ENCODE measurements at regions not wholly inside any gene's neighbourhood (a gene's known extent, or its start where the extent isn't known, plus 50 kb on each side); places are given as distances from the start of the nearest gene placed in this dataset.
"Not testable (repeated sequence)": the region's sequence is repeated elsewhere in the genome, so short reads cannot be mapped to it uniquely, and the experiment has no call there.

DNA sequence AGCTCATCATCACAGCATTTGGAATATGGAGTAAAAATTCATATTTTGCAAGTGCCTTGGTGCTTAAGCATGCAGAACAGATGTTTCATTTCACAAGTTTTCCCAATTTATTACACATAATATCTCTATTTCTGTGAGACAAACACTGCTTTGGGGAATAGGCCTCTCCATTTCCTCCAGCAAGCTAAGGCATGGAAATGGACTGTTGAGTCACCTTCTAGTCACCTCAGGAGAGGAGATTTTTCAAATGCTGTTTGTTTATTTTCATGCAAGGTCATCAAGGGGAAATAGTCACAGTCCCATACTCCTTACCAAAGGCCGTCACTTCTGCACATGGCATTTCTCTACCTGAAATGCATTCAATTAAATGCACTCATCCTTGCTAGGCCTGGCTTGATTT is 57.4 kb upstream of the NUTM2D start:
- DNase-seq, result not testable (repeated sequence)

DNA sequence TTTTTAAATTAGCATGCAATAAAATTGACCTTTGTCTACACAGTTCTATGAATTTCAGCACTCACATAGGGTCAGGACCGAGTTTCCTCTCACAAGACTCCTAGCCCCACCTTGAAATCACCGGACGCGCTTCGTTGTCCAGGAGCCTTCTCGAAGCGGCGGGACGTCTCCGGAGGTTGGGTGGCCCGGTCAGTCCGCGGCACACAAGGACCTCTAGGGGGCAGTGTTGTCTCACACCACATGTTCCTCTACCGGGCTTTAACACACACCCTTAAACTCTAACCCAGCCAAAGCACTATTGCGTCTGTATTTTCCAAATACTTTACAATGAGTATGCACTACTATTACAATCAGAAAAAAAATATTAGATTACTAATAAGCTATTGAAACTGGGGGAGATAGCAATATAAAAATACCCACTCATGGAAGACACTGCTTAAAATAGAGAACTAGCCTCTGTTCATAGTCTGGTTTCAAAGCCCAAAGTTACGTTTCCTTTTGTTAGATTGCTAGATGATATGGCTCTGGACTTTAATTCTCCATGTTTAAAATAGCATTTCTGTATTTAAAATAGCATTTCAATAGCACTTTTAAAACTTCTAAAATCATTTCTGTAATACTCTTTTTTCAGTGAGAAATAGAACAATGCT is 56.0 kb upstream of the NUTM2D start:
- peak; percentile 51 for DNase-seq

DNA sequence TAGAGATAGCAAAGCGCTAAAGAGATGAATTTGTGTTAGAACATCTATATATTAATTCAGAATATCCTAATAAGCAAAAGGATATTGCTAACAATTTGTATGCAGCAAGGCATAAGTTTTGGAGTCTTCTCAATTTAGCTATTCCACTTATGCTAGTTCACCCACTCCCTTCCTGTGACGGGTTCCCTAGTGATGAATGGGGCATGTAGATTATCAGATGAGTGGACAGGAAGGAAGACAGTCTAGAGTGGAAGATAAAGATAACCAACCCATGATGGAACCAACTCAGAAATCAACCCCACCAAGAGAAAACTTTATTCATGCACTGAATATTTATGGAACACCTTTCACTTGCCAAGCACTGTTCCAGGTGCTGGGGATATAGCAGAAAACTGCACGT is 55.4 kb upstream of the NUTM2D start:
- DNase-seq, result not testable (repeated sequence)

DNA sequence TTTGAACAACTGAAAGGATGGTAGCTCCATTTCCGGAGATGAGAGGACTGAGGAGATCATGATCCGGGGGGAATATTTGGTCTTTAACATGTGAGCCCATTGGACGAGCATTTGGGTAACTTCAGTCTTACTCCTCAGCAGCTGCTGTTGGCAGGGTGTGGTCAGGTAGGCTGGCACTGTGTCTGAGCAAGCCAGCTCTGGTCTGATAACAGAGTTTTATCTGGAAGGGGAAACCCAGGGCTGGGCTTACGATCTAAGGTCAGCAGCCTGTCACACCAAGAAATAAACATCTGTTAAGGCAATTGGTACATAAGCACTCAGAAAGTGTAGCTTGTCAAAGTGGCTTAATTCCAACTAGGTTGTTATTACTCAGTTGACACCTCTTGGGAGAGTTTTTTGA is 53.8 kb upstream of the NUTM2D start:
- DNase-seq, result not testable (repeated sequence)

DNA sequence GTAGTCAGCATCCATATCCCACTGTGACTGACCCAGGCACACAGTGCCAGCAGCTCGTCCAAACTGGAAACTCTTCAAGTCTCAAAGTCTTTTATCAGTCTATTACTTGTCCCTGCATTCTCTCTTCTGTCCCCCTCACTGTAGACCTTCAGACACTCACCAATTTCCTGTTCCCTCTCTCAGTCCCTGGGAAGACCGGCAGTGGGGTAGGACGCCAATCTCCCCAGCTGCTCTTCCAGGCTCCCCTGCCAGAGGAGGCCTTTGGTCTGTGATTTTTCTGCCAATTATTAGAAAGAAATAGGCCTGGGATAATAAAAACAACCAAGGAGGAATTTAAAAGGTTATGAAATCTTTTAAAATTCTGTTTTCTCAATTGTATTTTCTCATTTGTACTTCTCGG is 50.9 kb upstream of the NUTM2D start:
- DNase-seq, result not testable (repeated sequence)

All from stimulated activated CD8-positive, alpha-beta memory T cell treated with anti-CD3 and anti-CD28 coated beads, Interleukin-4, amount 100 ng/mL, for 48 hours (primary cell).